HG03039 (cell line): ENCODE measurements at regions not wholly inside any gene's neighbourhood (a gene's known extent, or its start where the extent isn't known, plus 50 kb on each side); places are given as distances from the start of the nearest gene placed in this dataset.

ENCODE experiments used
- ATAC-seq: cut with Tn5 transposase; IDR thresholded peaks from one replicate; pipeline ENCODE4 v1.9.1; 2021; ENCODE audit warnings: mild to moderate bottlenecking, moderate library complexity; ENCODE audit not compliant: unreplicated experiment

DNA sequence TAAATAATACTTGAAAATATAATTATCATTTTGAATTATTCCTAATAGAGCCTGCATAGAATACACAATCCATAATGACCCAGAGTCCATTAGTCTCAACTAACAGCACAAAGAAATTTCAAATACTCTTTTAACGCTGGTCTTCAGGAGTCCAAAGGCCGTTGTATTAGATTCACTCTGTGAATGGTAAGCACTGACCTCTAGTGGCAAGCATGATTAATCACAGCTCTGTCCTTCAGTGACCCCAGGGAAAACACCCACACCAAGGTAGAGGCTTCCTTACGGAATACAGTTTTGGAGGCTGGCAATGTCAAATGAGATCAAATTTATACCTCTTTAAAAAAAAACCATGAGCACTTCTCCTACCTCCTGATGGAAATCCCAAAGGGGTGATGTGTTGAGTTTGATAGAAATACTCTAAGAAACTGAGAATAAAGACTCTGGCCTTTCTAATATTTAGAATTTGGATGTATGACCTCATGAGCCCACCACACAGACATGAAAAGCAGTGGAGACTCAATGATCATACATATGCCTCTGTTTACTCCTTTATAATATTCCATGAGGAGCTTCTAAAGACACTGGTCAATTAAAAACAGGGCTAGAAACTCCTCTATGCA, 147.2 kb upstream of the DKK2 start:
- peak; percentile 99 for ATAC-seq

DNA sequence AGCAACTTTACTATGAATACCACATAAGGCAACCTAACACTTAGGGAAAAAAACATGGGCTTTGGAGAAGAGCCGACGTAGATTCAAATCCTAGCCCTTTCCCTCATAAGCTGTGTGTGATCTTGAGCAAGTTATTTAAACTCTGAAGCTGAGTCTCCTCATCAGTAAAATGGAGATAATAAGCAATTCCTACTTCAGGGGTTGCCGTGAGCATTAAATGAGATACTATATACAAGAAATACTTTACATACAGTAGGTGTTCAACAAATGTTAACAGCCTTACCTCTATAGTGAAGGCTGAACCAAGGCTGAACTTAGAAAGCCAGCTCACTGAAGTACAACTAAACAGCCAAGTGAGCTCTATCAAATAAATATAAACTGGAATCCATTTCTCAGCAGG, 146.2 kb upstream of the DKK2 start:
- ATAC-seq = no peak

DNA sequence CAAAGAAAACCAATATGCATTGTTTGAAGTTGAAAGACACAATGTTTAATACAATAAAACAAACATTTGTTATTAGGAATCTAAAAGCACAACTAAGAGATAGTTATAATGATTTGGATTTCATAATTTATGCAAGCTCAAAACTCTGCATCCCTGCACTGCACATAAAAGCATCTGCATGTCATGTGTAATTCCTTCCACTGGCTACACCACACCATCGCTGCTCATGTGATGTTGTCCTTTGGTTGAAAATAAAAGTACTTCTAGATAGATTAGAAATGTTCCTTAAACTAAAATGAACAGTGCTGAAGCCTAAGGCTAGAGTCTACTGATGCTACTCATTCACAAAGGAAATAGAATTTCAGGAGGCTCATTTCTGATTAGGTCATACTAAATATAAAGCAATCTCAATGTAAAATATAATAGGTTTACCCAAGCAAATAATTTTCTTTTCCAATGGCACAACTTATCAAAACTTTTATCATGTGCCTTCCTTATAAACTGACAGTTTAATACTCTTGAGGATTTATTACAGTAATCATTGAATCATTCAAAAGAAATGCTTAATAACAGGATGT, 130.8 kb upstream of the DKK2 start:
- no peak for ATAC-seq

DNA sequence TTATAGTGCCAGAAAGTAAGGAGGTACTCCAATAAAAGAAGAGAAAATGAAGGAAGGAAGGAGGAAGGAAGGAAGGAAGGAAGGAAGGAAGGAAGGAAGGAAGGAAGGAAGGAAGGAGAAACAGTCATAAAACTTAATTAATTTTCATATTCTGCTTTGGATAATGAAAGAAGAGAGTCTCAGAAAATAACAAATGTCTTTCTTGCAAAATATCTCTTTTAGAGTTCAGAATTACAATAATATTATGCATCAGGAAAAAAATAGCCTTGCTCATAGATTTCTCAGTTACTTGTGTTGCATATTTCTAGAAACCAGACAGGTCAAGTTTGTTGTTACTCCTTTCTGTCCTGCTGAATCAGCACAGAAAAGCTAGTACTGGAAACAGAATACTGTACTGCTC, 130.1 kb upstream of the DKK2 start:
- no peak for ATAC-seq

DNA sequence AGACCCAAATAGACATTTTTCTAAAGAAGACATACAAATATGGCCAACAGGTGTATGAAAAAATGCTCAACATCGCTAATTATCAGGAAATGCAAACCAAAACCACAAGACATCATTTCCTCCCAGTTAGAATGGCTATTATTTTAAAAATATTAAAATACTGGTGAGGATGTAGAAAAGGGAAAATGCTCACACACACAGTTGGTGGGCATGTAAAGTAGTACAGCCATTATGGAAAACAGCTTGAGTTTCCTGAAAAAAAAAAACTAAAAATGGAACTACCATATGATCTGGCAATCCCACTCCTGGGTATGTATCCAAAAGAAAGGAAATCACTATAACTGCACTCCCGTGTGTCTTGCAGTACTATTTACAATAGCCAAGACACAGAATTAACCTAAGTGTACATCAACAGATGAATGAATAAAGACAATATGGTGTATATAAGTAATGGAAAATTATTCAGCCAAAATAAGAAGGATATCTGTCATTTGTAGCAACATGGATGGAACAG, 128.9 kb upstream of the DKK2 start:
- ATAC-seq = no peak

DNA sequence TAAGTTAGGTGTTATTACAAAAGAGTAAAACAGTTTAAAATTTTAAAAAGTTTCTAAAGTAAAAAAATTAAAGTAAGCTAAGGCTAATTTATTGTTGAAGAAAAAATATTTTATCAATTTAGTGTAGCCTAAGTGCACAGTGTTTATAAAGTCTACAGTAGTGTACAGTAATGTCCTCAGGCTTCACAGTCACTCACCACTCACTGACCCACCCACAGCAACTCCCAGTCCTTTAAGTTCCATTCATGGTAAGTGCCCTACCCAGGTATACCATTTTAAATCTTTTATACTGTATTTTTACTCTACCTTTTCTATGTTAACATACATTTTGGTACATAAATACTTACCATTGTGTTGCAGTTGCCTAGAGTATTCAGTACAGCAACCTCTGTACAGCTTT, 120.3 kb upstream of the DKK2 start:
- ATAC-seq = no peak

DNA sequence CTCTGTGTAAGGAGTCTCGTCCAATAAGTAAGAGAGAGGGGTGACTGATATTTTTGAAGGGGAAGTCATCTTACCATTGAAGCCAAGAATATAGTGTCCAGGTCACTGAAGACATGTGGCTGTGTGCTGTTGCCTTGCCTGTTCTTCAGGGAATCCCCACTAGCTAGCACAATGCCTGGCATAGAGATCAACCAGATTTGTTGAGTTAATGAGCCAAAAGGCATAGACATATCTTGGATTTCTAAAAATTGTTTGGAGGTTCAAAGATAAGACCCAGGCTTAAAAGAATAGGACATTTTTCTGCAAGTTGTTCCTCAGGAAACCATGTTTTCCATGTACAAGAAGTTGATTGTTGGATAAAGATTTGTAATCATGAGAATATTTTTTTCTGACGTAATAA, 119.3 kb upstream of the DKK2 start:
- ATAC-seq = no peak

DNA sequence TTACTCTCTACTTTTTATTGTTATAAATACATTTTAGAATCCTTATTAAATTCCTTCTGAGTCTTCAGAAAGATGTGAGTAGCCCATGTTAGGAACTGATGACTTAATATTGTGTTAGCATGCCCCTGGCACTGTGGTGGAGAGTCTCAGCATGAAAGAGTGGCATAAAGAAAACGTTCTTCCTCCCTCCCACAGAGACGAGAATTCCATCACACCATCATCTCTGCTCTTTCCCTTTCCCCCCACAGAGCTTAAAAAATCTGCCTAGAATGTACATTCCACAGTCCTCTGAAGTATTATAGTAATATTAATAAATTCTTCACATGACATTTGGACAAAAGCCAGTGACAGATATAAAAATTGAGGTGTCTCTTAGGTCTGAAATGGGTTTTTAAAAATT, 117.8 kb upstream of the DKK2 start:
- ATAC-seq = no peak

DNA sequence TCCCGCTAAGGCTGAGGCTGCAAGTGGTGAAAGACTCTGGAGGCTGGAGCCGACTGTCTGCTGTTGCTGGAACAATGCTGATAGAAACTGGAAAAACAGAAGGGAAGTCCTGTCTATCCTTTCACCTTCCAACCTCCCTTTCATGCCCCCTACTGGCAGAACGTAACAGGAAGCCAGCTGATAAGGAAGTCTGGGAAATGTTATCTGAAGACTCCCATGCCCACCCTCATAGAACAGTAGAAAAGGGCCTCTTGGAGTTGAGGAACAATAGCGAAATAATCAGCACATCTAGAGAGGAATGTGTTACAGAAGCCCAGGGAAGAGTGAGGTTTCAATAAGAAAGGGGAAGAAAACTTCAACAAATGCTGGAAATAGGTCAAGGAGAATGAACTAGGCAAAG, 117.1 kb upstream of the DKK2 start:
- no peak for ATAC-seq

DNA sequence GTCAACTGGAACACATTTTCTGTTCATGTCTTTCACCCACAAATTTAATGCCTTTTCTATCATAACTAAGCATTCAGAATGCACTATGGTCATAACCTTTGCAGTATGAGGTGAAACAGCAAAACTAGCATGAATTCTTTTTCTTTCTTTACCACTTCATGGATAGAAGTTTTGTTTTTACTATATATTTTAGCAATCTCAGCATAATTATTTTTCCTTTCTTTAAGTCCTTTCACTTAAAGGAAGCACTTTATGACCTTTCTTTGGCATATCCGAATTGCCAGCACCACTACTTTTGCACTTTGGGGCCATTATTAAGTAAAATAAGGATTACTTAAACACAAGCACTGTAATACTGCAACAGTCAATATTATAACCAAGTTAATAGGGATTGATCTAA, 115.1 kb upstream of the DKK2 start:
- ATAC-seq = no peak

DNA sequence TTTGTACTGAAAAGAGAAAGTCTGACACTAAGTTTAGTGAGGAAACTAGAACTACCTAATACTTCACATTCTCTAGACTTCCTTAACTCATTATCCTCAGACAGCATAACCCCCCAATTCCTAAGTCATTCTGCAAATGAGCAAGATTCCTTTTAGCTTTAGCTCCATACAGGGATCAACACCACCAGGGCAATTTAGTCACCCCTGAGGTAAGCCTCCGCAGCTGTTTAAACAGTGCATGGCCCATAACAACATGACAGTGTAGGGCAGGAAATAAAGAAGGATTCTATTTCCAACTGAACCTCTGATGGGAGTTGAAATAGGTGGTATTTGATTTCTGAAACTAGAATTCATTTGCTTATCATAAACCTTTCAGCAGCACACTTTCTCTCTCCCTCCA, 112.8 kb upstream of the DKK2 start:
- no peak for ATAC-seq

DNA sequence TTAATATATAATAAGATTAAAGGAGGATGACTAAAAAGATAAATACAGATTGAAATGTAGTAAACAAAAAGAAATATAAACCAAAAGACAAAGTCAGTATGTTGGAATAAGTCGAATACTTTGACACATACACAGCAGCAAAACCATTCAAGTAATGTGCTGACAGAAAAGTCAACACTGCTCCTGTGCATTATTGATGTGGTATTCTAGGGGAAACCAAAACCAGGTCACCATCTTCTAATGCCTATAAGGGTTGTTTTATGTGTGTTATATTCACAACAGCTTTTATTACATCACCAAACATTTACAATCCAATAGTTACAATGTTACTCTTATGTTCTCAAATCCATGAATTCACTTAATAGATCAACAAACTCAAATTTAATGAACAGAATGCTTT, 111.8 kb upstream of the DKK2 start:
- no peak for ATAC-seq

DNA sequence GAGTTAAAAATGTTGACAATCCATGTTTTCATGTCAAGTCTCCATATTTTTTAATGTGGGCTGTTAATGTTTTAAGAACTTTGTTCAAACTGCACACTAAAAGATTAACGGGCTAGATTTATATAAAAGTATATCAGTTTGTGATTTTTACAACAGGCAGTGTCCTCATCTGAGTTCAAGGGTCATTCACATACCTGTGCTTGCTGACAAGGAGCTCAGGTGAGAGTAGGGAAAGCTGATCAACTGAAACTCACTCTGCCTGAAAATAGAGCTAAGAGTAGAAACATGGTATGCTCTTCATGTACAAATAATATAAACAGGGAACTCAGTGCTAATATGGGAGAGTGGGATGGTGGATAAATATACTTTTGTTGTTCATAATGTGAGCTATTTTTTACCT, 102.3 kb upstream of the DKK2 start:
- ATAC-seq = no peak

DNA sequence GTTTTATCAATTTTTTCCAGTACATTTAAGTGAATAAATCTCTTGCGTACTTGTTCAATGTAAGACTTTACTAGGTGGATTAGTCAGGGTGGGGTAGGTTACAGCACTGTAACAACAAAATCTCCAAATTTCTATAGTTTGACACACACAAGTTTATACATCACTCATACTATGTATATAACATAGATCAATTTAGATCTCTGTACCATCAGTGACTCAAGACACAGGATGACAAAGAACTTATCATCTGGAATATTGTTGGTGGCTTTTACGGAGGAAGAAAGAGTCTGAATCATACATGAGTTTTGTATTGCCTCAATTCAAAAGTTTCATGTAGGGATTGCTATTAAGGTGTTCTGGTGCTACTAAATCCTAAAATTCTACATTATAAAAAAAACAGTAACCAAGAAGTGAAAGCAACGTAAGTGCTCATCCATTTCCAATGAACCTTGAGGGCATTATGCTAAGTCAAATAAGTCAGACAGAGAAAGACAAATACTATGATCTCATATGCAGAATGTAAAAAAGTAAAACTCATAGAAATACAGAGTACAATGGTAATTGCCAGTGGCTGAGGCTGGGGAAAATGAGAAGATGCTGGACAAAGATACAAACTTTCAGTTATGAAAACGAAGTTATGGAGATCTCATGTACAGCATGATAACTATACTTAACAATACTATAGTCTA, 98.0 kb upstream of the DKK2 start:
- no peak for ATAC-seq

DNA sequence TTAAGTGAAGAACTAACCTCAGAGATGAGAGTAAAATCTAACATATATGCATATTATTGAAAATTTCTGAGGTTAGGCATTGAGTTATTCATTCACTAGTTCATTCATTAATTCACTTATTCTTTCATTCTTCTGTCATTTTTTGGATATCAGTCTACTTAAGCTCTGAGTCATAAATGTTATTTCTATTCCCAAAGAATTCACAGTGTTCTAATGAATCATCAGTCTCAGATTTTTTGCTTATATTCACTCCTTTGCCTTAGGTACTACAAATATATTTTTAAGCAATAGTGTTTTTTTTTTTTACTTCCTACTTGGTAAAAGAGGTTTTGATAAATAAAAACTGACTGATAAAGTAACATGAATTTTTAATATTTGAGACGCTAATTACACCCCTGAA, 95.2 kb upstream of the DKK2 start:
- no peak for ATAC-seq

DNA sequence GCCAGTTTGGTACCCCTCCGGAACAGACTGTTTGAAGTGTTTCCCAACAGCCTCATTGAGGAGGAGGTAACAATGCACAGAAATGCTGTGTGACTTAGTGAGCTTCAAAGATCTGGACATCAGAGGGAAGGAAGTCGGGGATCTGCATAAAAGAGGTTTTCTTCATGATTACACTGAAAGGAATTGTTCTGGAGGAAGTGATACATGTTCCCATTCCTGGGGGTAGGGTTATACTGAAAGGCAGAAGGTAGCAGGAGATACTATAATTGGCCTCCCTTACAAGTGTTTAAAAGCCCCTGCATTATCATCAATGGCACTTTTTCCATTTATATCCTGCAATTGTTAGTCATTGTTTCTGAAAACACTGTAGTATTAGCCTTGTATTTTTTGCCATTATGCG, 94.0 kb upstream of the DKK2 start:
- no peak for ATAC-seq

DNA sequence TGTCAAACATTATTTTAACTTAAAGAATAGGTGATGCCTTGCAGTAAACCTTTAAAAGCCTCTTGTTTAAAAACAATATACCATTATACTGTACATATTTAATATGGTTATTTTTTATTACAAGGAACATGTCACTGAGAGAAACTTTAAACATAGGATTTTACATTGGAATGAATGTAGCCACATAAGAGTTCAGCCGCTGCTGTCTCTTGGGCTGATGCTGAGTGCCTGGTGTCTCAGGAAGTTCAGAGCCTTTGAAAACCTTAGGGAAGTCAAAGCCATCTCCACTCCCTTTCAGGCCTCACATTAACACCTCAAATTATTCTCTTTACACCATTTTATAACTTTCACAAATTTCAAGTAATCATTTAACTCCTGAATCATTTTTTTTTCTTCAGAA, 93.5 kb upstream of the DKK2 start:
- ATAC-seq = no peak

DNA sequence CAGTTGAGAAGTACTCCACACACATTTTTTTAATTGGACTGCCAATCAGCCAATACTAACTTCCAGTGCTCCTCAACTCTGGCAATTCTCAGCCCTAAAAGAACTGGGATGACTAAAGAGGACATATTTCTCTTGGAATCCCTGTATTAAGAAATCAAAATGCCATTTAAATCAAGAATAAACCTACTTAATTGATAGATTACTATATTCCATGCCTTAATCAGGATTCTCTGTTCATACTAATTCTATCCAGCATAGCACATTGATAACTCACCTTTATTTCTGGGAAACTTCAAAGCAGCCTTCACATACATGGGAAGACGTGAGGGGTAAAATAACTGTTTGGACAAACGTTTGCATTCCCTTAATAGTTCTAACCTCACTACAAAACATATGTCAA, 93.0 kb upstream of the DKK2 start:
- ATAC-seq = no peak

DNA sequence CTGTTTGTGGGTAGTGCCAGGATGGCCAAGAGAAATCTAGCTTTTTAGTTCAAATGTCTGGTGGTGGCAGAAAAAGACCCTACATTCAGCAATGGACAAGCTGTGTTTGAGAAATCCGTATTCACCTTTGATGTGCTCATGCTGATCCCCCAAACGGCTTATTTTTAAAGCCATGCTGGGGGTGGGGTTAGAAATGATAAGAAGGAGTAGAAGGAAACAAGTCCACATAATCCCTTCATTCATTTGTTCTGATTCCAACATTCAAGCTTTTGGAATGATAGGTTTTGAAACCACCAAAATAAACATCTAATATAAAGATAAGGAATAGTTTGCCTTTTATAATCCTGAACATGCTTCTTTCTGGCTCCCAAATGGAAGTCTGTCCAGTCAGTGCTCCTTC, 92.0 kb upstream of the DKK2 start:
- no peak for ATAC-seq

DNA sequence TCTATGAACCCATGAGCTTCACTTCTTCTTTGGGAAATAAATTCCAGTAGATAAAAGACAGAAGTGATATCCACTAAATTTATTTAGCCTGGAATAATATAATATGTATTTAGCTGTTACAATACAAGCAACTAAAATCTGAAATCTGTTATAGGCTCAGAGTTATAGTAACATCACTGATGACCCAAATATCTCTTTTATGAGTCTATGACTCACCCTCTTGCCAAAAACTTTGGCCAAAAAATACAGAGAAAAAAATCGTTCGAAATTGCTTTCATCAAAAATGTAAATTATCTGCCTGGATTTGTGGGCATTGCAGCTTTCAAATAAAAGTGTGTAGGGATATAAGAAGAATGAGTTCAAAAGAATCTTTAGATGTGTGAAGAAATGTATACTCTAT, 89.4 kb upstream of the DKK2 start:
- ATAC-seq = no peak

DNA sequence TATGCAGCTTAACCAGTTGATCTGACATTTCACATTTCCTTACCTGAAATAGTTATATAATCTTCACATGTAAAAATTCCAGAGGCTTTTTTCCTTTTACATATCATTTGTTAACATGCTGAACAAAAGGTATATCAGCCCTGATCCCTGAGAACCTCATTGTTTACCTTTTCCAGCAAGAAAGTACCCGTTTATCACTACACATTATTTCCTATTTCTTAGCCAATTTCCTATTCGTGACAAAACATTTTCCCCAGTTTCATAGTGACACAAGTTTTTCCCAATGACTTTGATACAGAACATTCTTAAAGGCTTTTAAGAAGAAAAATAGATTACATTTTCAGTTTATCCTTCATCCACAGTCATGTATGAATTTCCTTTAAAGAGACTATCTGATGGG, 86.6 kb upstream of the DKK2 start:
- no peak for ATAC-seq

DNA sequence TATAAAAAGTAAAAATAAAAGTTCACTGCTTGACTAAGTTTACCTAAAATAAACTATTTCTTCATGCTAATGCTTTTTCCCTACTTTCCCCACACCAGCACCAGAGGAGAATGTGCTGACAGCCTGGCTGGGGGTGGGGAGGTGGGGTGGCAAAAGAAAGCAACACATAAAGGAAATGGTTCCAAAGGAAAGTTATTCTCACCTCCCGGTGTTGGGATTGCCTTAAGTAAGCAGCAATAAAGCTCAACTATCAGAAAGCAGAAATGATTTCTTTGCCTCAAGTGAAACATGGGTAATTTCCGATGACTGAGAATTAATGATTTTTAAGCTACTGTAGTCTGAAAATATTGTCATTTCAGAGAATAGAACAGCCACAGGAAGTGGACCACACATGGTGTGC, 84.5 kb upstream of the DKK2 start:
- no peak for ATAC-seq

DNA sequence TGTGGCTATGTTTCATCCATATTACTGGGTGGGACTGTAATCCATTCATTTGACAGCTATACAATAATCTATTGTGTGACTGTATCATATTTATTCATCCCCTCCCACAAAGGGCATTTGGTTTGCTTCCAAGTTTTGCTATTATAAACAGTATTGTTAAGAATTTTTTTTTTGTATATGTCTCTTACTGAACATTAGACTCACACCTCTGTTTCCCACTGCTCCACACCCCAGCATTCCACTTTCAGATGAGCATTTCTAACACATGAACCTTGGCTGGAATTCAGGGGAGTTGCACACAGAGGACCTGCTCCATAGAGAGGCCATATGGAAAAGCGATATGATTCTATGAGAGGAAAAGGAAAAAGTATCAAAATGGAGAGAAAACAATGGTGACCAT, 81.6 kb upstream of the DKK2 start:
- no peak for ATAC-seq
